Progenitor cell of endocrine pancreas (in vitro differentiated cells): ENCODE measurements at regions not wholly inside any gene's neighbourhood (a gene's known extent, or its start where the extent isn't known, plus 50 kb on each side); places are given as distances from the start of the nearest gene placed in this dataset.

Experiments used
- DNase-seq: peaks from one replicate; pipeline ENCODE4 v3.0.0; 2021; ENCODE audit warnings: low spot score; ENCODE audit not compliant: unreplicated experiment
- H3K27ac Mint-ChIP-seq: 2 replicates; pipeline ENCODE4 v1.8.0; 2021; ENCODE audit warnings: mild to moderate bottlenecking, moderate library complexity, mixed read lengths
- H3K27me3 Mint-ChIP-seq: 2 replicates; pipeline ENCODE4 v1.8.0; 2021; ENCODE audit warnings: mixed read lengths
- H3K36me3 Mint-ChIP-seq: 2 replicates; pipeline ENCODE4 v1.8.0; 2022; ENCODE audit warnings: mixed read lengths; ENCODE audit not compliant: insufficient read depth
- H3K4me1 Mint-ChIP-seq: 2 replicates; pipeline ENCODE4 v1.8.0; 2021; ENCODE audit warnings: low read depth, mixed read lengths
- H3K4me3 Mint-ChIP-seq: 2 replicates; pipeline ENCODE4 v1.8.0; 2021; ENCODE audit warnings: low read depth, mild to moderate bottlenecking, moderate library complexity, mixed read lengths
- H3K9me3 Mint-ChIP-seq: 2 replicates; pipeline ENCODE4 v1.8.0; 2021; ENCODE audit warnings: low read depth, mixed read lengths
- TF ChIP-seq, protein P1 (sequence below): fragments of 200-600 bp; sonication (generic); IDR thresholded peaks from one replicate; pipeline ENCODE4 v1.5.0; 2021; ENCODE audit warnings: antibody characterized with exemption, mild to moderate bottlenecking; ENCODE audit not compliant: unreplicated experiment

DNA sequence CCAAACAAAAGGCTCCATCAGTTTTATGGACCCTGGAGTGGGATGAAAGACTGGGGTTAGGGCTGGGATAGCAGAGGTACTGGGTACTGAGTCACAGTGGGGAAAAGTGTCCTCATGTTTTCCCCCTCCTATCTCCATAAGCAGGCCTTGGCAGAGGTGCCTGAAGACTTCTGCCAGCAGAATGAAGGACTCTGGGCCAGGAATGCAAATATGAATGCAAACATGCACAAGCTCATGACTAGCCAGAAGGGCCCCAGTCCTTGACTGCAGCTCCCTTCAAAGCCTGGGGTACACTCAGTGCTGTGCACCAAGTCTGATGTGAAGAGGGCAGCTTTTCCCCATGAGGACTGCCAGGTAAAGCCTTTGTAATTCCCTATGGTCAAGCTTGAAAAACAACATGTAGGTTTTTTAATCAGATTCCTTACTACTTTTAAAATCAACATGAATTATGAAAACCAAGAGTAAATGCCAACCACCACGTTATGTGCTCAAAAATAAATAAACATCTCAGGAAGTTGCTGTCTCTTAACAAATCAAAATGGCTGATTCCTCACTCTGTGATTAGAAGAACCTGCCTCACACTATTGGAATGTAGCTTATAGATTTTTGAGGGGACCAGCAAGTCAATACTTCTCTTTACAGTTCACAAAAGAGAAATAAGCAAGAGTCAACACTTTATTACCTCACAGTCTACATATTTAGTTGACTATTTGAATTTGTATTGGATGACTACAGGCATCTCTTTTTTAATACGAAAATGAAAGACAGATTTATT lies 1512.0 kb downstream of the ARAP2 start:
- Mint-ChIP-seq H3K4me3 (no peak overlapping the region), H3K4me1 (peaks cover 16% of the 10 kb centered on the region), H3K27ac (peak overlapping the region; percentile 97), H3K36me3 (no peaks in the 10 kb centered on the region), H3K9me3 (peaks cover 10% of the 10 kb centered on the region), H3K27me3 (no peaks in the 10 kb centered on the region)
- no peak for DNase-seq
- TF ChIP-seq, protein P1, sequence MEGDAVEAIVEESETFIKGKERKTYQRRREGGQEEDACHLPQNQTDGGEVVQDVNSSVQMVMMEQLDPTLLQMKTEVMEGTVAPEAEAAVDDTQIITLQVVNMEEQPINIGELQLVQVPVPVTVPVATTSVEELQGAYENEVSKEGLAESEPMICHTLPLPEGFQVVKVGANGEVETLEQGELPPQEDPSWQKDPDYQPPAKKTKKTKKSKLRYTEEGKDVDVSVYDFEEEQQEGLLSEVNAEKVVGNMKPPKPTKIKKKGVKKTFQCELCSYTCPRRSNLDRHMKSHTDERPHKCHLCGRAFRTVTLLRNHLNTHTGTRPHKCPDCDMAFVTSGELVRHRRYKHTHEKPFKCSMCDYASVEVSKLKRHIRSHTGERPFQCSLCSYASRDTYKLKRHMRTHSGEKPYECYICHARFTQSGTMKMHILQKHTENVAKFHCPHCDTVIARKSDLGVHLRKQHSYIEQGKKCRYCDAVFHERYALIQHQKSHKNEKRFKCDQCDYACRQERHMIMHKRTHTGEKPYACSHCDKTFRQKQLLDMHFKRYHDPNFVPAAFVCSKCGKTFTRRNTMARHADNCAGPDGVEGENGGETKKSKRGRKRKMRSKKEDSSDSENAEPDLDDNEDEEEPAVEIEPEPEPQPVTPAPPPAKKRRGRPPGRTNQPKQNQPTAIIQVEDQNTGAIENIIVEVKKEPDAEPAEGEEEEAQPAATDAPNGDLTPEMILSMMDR: no peak

DNA sequence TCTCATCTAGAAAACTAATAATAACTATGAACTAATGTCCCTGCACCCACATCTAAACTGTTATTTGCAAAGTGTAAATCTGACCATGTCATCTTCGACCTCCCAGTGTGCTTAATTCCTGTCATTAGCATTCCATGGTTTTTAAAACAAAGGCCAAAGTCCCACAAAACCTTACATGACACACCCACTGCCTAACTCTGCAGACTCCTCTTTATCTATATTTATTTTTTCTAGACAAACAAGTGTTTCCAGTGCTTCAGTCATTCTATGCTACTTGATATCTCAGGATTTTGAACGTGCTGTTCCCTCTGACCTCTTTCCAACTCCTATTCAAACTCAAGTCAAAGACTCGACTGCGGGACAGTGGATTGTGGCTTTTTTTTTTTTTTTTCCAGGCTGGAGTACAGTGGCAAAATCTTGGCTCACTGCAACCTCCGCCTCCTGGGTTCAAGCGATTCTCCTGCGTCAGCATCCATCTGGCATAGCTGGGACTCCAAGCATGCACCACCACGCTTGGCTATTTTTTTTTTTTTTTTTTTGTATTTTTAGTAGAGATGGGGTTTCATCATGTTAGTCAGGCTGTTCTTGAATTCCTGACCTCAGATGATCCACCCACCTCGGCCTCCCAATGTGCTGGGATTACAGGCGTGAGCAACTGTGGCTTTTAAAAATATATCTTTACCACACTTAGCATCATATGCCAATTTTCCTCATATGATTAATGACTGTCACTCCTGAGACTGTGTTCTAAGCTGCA lies 1511.0 kb downstream of the ARAP2 start:
- no peak for DNase-seq
- Mint-ChIP-seq H3K4me3 (no peak overlapping the region), H3K27me3 (no peaks in the 10 kb centered on the region), H3K4me1 (peaks cover 16% of the 10 kb centered on the region), H3K9me3 (peaks cover 11% of the 10 kb centered on the region), H3K36me3 (no peaks in the 10 kb centered on the region), H3K27ac (peak overlapping the region; percentile 90)
- TF ChIP-seq, protein P1: no peak

DNA sequence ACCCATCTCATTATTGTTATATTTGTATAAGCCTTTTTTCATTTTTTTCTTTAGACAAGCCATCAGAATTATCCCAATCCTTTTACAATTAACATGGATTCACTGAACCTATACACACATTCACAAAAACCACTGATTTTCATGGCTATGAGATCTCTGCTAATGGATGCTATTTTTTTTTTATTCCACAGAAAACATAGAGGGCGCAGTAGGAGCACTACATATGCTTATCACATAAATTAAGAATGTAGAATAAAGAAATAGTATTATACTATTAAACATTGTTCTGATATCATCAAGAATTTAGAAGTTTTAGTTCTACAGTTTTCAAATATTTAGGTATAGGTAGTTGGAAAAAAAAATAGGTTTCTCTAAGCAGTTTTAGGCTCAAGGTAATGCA lies 1477.4 kb downstream of the ARAP2 start:
- DNase-seq: no peak
- H3K4me3 Mint-ChIP-seq: no peak overlapping the region
- H3K9me3 Mint-ChIP-seq: no peaks in the 10 kb centered on the region
- TF ChIP-seq, protein P1: no peak
- no peaks in the 10 kb centered on the region for H3K36me3 Mint-ChIP-seq
- no peaks in the 10 kb centered on the region for H3K27me3 Mint-ChIP-seq
- no peak overlapping the region for H3K27ac Mint-ChIP-seq
- H3K4me1 Mint-ChIP-seq: no peaks in the 10 kb centered on the region

DNA sequence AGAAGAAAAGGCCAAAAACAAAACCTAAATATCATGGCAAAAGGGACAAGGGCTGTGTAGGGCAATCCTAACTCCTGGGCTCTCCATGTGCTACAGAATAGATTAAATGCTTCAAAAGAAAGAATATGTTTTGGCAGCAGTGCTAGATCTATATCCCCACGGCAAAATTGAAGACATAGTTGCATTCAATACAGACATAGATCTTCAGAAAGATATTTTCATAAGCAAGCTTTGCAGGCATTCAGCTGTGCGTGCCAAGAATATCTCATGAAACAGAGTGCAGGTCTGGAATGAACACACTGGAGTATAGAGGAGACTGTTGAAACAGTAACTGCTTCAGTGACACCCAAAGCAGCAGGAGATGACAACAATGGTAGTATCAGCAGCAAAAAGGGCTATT lies 1476.9 kb downstream of the ARAP2 start:
- no peak overlapping the region for H3K27ac Mint-ChIP-seq
- no peak overlapping the region for H3K4me3 Mint-ChIP-seq
- H3K9me3 Mint-ChIP-seq: no peaks in the 10 kb centered on the region
- H3K27me3 Mint-ChIP-seq: no peaks in the 10 kb centered on the region
- H3K36me3 Mint-ChIP-seq: no peaks in the 10 kb centered on the region
- DNase-seq: no peak
- TF ChIP-seq, protein P1: no peak
- no peaks in the 10 kb centered on the region for H3K4me1 Mint-ChIP-seq

DNA sequence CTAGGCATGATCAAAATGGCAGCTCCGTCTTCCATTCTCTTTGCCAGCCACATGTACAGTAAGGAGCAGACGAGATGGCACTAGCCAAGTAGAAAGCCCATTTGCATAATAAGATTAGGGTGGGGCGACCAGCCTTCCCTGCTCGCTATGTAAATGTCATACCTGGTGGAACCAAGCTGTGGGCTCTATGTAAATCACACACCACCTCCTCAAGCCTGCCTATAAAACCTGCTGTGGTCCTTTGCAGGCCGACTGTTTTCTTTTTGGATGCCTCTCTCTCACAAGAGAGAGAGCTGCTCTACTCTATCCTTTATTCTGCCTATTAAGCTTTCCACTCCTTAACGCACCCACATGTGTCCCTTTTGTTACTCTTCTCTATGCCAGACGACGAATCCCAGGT lies 1472.7 kb downstream of the ARAP2 start:
- H3K9me3 Mint-ChIP-seq: no peaks in the 10 kb centered on the region
- peaks cover 4% of the 10 kb centered on the region for H3K4me1 Mint-ChIP-seq
- DNase-seq: no peak
- TF ChIP-seq, protein P1: no peak
- H3K27ac Mint-ChIP-seq: no peak overlapping the region
- no peak overlapping the region for H3K4me3 Mint-ChIP-seq
- H3K27me3 Mint-ChIP-seq: no peaks in the 10 kb centered on the region
- no peaks in the 10 kb centered on the region for H3K36me3 Mint-ChIP-seq
